Tibial artery (tissue), 4 donors: ENCODE measurements at regions not wholly inside any gene's neighbourhood (a gene's known extent, or its start where the extent isn't known, plus 50 kb on each side); places are given as distances from the start of the nearest gene placed in this dataset.

Experiments
- DNase-seq, 2 donors: peaks; one replicate each; pipeline ENCODE4 v3.0.0-alpha.2; 2019
- H3K27ac ChIP-seq, 2 donors: fragments of 200-600 bp; sonication (generic) in 1 of 2; 1 replicate in 1 of 2; 2 replicates in 1 of 2; pipeline ENCODE4 v1.5.1; 2018 to 2019; ENCODE audit warnings: mild to moderate bottlenecking in 1 of 2
- H3K27me3 ChIP-seq, 2 donors: fragments of 200-600 bp; sonication (generic) in 1 of 2; one replicate each; pipeline versions ENCODE4 v1.5.1 to v1.6.0; 2016 to 2019
- H3K36me3 ChIP-seq, 3 donors: fragments of 200-600 bp; sonication (generic) in 2 of 3; one replicate each; pipeline ENCODE4 v1.5.1; 2016 to 2019; ENCODE audit warnings: mild to moderate bottlenecking in 2 of 3
- H3K4me1 ChIP-seq, 4 donors: fragments of 200-600 bp; sonication (generic) in 2 of 4; 1 replicate in 3 of 4; 2 replicates in 1 of 4; pipeline ENCODE4 v1.5.1; 2016 to 2019
- H3K4me3 ChIP-seq, 2 donors: fragments of 200-600 bp; sonication (generic) in 1 of 2; 1 replicate in 1 of 2; 2 replicates in 1 of 2; pipeline ENCODE4 v1.5.1; 2018 to 2019; ENCODE audit warnings: mild to moderate bottlenecking in 2 of 2
- H3K9me3 ChIP-seq, 3 donors: fragments of 200-600 bp; sonication (generic) in 1 of 3; one replicate each; pipeline ENCODE4 v1.5.1; 2016 to 2019
- intact Hi-C: fragments of 100-400 bp; cut with DNase I; formaldehyde crosslinking; loops from one replicate; pipeline ENCODE4 v1.15.0; 2023; ENCODE audit warnings: low total_unique reads
- TF ChIP-seq, protein P1 (sequence below), 2 experiments: fragments of 200-600 bp in 1 of 2; fragments of 450-650 bp in 1 of 2; IDR thresholded peaks; one replicate each; pipeline ENCODE4 v1.5.1; 2017 to 2019; ENCODE audit warnings: antibody characterized with exemption in 2 of 2, mild to moderate bottlenecking in 1 of 2, moderate library complexity in 1 of 2

DNA sequence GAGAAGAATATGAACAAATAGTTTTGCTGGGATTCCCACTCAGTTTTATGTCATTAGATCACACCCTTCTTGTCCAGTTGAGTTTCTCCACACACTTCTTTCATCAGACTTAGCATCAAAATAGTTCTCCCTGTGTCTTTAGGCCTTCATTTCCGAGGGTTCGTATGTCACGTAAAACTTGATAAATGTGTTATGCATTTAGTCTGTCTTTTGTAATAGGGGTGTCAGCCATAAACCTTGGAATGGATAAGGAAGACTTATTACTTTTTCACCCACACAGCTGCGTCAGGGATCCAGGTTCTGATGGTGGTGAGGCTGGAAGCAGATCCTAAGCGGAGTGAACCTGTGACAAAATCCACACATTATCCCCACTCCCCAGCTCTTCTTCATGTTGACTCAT lies 246.8 kb downstream of the CD83 start:
- Histone ChIP-seq H3K27me3 (no peaks in the 10 kb centered on the region), H3K9me3 (no peaks in the 10 kb centered on the region), H3K4me1 (peaks cover 0 to 19% (median 9%) of the 10 kb centered on the region in 4 donors), H3K27ac (no peak overlapping the region), H3K36me3 (no peaks in the 10 kb centered on the region), H3K4me3 (no peak overlapping the region)
- no peak for DNase-seq
- intact Hi-C loops, result no loop called here
- TF ChIP-seq, protein P1, sequence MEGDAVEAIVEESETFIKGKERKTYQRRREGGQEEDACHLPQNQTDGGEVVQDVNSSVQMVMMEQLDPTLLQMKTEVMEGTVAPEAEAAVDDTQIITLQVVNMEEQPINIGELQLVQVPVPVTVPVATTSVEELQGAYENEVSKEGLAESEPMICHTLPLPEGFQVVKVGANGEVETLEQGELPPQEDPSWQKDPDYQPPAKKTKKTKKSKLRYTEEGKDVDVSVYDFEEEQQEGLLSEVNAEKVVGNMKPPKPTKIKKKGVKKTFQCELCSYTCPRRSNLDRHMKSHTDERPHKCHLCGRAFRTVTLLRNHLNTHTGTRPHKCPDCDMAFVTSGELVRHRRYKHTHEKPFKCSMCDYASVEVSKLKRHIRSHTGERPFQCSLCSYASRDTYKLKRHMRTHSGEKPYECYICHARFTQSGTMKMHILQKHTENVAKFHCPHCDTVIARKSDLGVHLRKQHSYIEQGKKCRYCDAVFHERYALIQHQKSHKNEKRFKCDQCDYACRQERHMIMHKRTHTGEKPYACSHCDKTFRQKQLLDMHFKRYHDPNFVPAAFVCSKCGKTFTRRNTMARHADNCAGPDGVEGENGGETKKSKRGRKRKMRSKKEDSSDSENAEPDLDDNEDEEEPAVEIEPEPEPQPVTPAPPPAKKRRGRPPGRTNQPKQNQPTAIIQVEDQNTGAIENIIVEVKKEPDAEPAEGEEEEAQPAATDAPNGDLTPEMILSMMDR (IDR thresholded peaks at IDR 0.05), result no peak

DNA sequence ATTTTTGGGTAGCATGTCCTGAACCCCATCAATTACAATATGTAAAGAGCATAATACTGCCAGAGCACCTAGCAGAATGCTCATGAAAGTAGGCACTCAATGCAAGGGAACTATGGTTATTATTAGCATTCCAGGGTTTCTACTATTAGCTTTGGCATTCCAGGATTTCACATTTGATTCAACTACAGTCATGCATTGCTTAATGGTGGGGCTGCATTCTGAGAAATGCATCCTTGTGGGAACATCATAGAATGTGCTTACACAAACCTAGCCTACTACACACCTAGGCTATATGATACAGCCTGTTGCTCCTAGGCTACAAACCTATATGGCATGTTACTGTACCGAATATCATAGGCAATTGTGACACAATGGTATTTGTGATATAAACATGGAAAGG lies 247.8 kb downstream of the CD83 start:
- H3K4me1 ChIP-seq, result peaks cover 0 to 19% (median 7%) of the 10 kb centered on the region in 4 donors
- TF ChIP-seq, protein P1 (IDR thresholded peaks at IDR 0.05), result no peak
- H3K27ac ChIP-seq, result no peak overlapping the region
- H3K27me3 ChIP-seq, result no peaks in the 10 kb centered on the region
- no peak for DNase-seq
- H3K4me3 ChIP-seq, result no peak overlapping the region
- H3K36me3 ChIP-seq, result no peaks in the 10 kb centered on the region
- intact Hi-C loops, result no loop called here
- no peaks in the 10 kb centered on the region for H3K9me3 ChIP-seq

- H3K36me3 ChIP-seq, result no peaks in the 10 kb centered on the region
- no peak for DNase-seq
- H3K4me3 ChIP-seq, result no peak overlapping the region
- intact Hi-C loops, result no loop called here
- no peaks in the 10 kb centered on the region for H3K9me3 ChIP-seq
- no peaks in the 10 kb centered on the region for H3K27me3 ChIP-seq
- H3K4me1 ChIP-seq, result peaks cover 0 to 10% (median under 1%) of the 10 kb centered on the region in 4 donors
- H3K27ac ChIP-seq, result no peak overlapping the region
- TF ChIP-seq, protein P1 (IDR thresholded peaks at IDR 0.05), result no peak
These were observed 248.7 kb downstream of the CD83 start for GRCh38 chr6:14366315-14366714.

DNA sequence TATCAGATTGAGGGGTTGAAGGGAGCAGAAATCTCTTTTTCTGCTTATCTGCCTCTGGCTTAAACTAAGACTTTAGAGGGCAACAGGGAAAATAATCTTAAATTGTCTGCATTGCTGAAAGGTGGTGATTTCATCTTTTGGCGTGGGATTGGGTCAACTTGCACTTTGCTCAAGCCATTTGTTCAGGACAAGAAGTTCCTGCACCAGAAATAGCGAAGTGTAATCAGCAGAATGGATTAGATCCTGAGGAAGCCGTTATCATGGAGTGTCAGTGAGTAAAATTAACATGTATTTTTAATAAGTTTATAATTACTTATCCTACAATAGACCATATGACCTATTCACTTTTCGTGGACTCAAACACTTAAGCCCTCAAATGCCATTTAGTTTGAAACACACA lies 249.3 kb downstream of the CD83 start:
- H3K4me1 ChIP-seq, result peaks cover 0 to 4% (median 0%) of the 10 kb centered on the region in 4 donors
- H3K36me3 ChIP-seq, result no peaks in the 10 kb centered on the region
- TF ChIP-seq, protein P1 (IDR thresholded peaks at IDR 0.05), result no peak
- no peak overlapping the region for H3K4me3 ChIP-seq
- no peak overlapping the region for H3K27ac ChIP-seq
- H3K9me3 ChIP-seq, result no peaks in the 10 kb centered on the region
- DNase-seq, result no peak
- intact Hi-C loops, result no loop called here
- no peaks in the 10 kb centered on the region for H3K27me3 ChIP-seq

DNA sequence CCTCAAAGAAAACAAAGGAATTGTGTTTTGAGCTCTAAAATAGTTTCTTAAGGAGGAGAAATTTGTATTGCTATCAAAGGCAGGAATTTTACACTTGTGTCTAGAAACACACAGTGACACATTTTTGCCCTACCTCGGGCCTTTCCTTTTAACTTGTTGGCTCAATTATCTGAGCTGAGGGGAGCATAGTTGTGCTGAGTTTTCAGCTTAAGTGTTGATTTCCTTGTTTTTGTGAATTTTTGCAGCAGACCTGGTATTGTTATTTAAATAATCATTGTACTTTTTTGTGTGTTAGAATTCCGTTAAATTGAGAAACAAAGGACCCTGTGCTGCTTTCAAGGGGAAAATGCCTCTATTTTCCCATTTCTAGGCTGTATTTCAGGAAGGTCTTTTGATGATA lies 249.7 kb downstream of the CD83 start:
- Histone ChIP-seq H3K27ac (no peak overlapping the region), H3K36me3 (no peaks in the 10 kb centered on the region), H3K27me3 (no peaks in the 10 kb centered on the region), H3K4me1 (peaks cover 0 to under 1% (median 0%) of the 10 kb centered on the region in 4 donors), H3K9me3 (no peaks in the 10 kb centered on the region), H3K4me3 (no peak overlapping the region)
- intact Hi-C loops, result no loop called here
- no peak for DNase-seq
- TF ChIP-seq, protein P1 (IDR thresholded peaks at IDR 0.05), result no peak

- TF ChIP-seq, protein P1 (IDR thresholded peaks at IDR 0.05), result no peak
- intact Hi-C loops, result no loop called here
- H3K36me3 ChIP-seq, result no peaks in the 10 kb centered on the region
These were observed 252.1 kb downstream of the CD83 start for GRCh38 chr6:14369717-14370116.

More at GRCh38 chr6:14369717-14370116, 252.1 kb downstream of the CD83 start:
- no peaks in the 10 kb centered on the region for H3K4me1 ChIP-seq
- no peaks in the 10 kb centered on the region for H3K9me3 ChIP-seq
- H3K27ac ChIP-seq, result no peak overlapping the region
- DNase-seq, result no peak
- no peaks in the 10 kb centered on the region for H3K27me3 ChIP-seq
- no peak overlapping the region for H3K4me3 ChIP-seq
